ENCODE measurements at regions not wholly inside any gene's neighbourhood (a gene's known extent, or its start where the extent isn't known, plus 50 kb on each side); places are given as distances from the start of the nearest gene placed in this dataset.

DNA sequence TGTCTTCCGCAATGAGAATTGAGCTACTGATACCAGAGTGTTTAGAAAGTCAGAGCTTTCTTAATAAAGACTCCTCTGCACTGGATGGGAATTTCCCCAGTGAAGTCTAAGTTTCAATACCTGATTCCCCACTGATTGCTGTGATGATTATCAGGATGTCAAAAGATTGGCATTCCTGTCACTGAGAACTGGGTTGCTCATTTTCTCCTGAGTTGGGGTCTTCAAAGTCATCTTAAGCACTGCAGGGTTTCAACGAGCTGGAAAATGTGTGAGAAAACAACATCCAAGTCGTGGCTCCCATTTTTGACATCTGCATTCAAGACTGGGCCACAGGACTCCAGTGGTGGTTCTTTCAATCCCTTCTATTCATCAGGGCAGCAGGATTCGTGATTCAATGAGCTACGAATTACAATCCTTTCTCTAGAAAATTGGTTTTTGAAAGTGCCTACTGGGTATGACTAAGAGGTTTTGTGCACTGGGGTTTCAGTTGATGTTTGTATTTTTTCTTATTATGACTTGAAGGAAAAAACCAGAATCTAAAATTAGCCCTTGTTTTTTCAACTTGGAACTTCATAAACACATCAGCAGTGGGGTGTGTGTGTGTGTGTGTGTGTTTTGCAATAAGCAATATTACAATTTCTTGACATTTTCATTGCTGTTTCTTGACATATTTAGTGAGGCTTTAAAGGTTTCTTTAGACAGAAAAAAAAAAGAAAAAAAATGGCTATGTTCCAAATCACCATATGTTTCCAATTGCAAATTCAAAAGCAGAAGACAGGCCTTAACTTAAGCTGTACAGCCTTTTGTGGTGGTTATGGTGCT lies 233.0 kb downstream of the FAM76B start:
- in situ Hi-C loops (cut with HindIII; ENCODE audit: low sequenced_read_pairs), result no loop called here

DNA sequence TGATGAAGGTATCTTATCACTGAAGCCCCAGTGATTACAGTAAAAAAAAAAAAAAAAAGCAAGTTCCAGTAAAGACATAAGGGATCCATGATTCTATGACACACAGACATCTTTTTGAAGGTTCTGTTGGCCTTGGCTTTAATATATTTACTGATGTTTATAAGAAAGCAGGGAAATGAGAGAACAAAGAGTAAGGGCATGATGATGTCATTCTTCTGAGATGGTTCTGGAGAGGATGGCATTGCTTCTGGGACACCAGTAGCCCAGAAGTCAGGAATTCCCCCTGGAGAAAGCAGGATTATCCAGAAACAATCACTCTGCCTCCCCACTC lies 233.6 kb downstream of the FAM76B start:
- in situ Hi-C loops (cut with HindIII; ENCODE audit: low sequenced_read_pairs), result no loop called here

DNA sequence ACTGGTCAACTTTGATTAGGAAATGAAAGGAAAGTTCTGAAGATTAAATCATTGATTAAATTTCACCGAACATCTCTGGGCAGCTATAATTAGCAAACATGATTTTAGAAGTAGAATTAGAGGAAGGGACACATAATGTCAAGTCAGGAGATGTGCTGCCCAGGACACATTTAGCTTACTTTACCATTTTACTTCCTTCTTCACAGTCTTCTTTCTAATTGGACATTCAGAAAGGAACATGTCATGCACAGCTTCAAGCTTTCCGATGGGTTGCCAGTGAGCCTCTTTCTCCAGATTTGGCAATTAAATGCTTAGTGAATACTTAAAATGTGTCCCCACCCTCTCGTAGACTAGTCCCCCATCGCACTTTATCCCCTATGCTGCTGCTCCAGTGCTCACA lies 234.7 kb downstream of the FAM76B start:
- in situ Hi-C loops (cut with HindIII; ENCODE audit: low sequenced_read_pairs), result no loop called here

DNA sequence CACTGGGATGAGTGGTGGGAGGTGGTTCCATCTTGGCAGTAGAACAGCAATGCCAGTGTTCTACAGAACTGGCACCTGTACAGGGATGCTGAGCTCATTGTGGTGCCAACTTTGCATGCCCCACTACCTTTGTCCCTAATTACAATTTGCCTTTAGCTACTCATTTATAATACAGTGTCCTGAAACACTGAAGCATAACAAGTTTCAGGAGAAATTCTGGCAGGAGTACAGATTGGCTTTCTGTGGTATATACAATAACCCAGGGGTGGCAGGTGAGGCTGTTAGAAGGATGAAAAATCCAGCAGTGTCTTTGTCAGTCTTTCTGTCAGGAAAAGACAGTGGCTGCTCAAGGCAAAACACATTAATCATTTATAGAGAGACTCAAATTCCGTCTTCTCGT lies 240.3 kb downstream of the FAM76B start:
- in situ Hi-C loops (cut with HindIII; ENCODE audit: low sequenced_read_pairs), result no loop called here

DNA sequence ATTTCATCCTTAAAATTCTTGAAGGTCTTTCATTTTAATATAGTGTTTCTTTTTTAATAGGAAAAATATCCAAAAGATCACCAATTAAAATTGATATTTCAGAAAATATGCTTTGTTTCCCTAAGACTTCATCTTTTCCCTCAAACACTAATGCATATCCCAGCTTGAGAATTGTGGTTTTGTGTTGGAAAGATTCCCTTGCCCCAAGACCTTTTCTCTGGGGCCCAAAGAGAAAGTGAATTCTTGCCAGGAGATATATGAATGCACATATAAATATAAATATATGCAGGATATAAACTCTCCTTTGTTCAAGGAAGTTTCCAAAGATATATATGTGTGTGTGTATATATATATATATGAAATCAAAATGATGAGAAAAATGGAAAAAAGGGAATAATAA lies 241.2 kb downstream of the FAM76B start:
- in situ Hi-C loops (cut with HindIII; ENCODE audit: low sequenced_read_pairs), result no loop called here

DNA sequence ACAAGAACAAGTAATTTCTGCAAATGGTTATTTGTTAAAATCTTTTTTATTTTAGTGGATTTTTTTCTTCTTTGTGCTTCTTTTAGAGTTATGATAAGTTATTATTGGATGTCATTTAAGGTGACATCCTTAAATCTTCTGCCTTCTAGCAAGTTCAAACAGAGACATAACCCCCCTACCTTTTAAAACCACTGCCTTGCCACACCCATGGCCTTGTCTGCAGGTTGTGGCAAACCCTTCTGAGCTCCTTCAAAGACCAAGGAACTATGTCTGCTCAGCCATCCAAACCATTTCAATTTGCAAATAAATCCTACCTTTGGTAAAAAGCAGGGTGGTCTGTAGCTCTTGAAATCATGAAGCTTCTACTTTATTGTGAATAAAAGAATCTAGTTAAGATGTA lies 241.6 kb downstream of the FAM76B start:
- in situ Hi-C loops (cut with HindIII; ENCODE audit: low sequenced_read_pairs), result no loop called here

DNA sequence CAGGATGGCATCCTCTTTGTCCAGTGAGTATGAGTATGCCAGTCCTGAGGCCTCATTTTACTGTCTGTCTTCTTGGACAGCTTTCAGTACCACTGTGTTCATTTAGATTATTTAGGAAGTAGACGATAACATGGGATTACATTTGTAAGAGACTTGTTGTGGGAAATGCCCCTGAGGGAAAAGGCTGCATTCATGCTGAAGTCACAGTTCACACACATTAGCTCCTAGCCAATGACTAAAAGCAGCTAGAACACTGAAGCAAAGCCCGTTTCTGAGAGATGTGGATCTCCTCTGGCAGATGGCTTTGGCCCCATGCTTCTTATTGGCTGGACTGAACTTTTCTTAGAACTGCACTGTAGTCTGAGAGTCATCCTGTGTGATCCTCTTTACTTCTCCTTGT lies 242.4 kb downstream of the FAM76B start:
- in situ Hi-C loops (cut with HindIII; ENCODE audit: low sequenced_read_pairs), result no loop called here

DNA sequence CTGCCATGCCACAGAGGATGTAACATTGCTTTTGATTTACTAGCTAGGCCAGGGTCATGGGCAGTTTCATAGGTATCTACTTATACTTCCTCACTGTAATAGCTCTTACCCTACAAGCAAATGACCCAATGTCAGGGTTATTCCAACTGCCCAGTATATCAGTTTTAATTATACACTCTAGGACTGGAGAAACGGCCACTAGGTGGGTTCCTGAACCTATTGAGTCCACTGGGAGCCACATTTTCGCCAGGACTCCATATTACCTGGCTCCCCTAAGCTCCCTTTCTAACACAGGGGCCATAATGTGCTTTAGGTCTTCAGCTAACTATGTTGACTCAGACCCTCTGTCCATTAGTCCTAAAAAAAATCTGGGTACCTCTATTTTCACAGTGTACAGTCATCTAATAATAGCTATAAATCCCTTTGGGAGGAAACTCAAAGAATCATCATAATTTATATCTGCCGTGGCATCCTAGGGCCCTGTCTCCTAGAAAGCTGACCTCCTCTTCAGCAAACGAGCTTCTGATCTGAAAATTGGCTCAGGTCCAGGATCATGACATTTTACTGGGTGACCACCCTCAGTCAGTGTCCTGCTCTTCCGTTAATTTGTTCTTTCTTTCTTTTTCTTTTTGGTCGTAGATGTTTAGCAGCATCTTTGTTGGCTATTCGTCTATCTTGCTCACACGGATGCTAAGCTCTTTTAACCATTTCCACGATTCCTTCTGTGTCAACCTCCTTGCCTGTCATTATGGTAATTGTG lies 244.3 kb downstream of the FAM76B start:
- in situ Hi-C loops (cut with HindIII; ENCODE audit: low sequenced_read_pairs), result no loop called here

DNA sequence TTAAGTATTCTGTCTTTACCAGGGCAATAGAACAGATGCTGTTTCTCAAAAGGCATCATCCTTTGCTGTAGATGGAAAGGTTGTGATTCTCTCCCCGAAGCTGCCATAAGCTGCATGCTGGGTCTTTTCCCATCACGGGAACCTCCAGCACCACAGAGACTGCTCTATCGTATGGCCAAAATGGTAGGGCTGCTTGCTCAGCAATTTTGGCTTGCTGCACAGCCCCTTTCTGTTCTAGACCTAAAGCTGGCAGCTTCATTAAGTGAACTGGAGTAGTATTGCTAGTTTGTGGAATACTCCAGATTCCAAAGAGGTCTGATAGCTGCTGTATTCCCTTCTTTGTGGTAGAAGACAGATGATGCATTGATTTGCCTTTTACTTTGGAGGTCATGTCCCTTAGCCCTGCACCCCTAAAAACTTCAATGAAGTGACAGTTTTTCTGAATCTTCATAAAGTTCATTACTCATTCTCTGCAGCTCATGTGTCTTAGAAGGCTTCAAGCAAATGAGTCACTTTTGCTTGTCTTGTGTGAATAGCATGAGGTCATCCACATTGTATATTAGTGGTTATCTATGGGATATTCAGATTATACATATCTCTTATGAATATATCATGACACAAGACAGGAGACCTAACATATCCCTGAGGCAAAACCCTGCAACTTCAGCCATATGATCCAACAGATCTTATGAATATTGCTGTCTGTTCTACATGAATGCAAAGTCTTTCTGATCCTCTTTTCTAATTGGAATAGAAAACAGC lies 245.3 kb downstream of the FAM76B start:
- in situ Hi-C loops (cut with HindIII; ENCODE audit: low sequenced_read_pairs), result no loop called here

DNA sequence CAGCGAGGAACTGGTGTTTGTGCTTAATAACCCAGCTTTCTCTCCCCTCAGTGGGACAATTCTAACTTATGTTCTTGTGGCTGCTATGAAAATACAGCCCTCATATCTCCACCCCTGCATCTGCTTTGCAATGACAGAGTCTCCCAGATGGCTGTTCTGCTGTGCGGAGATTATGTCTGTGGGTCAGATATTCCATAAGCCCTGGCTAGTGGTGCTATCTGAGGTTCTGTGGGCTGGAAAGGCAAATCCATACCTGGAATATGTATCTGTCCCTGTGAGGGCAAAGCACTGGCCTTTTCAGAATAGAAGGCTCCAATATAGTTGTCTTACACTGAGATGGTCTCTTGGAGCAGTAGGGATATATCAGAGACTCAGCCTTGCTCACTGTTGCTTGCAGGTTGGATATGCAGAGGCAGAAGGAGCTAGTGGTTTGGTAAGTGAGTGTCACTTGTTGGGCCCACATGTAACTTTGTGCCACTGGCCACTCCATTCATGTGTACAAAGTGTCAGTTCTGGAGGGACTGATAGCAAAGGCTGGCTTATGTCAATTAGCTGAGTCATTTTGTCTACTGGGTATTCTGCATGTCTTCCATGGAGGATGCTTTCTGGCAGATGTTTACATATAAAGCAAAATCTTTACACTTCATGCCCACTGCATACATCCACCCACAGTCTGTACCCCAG lies 246.6 kb downstream of the FAM76B start:
- in situ Hi-C loops (cut with HindIII; ENCODE audit: low sequenced_read_pairs), result no loop called here

DNA sequence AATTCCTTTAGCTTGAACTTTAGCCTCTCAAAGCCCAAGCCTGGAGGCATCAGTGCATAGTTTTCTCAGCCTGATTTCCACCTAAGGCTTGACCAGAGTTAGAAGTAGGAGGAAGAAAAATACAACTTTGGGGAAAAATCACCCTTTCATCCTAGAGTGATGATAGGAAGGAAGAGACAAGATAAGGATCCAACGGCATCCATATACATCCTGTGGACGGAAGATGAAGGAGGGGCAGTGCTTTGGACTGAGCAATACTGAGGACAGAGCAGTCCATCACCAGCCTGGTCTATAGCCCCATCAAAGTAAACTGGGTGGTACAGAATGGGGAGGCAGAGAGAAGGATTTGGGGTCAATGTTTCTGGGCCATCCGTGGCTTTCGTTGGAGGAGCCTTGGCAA lies 247.9 kb downstream of the FAM76B start:
- in situ Hi-C loops (cut with HindIII; ENCODE audit: low sequenced_read_pairs), result no loop called here

DNA sequence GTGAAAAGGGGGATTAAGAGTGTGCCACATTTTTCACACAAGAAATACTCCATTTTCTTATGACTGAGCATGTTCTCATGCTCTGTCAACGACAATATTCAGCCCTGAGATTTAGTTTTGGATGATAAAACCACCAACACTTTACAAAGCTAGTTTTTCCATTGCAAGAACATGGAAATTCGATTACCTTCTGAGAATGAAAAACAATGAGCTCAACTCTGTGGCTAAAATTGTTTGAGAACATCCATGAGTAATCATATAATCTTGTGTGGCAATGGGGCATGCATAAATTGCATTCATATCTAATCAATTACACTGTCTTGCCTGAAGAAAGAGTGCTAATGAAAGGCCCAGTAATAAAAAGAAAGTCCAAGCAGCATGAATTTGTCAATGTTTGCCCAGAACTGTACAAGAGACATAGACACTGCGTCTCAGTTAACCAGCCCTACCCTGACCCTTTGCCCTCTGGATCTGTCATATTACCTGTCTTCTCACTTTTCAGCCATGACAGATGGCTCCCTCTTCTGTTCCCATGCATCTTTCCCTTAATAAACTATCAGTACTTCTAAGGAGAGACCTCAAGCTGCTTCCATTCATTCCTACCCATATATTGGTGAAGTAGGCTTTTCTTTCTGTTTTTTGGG lies 253.4 kb downstream of the FAM76B start:
- in situ Hi-C loops (cut with HindIII; ENCODE audit: low sequenced_read_pairs), result no loop called here

DNA sequence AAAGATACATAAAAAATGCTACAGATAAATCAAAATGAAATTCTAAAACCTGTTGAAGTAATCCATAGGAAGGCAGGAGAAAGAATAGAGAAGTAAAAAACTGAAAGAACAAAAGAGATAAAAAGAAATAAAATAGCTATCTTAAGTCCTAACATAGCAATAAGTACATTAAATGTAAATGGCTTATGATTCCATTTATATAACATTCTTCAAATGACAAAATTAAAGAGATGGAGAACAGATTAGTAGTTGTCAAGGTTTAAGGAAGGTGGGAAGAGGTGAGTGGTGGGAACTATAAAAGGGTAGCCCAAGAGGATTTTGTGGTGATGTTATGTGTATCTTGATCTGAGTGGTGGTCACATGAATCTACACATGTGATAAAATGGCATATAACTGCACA lies 254.8 kb downstream of the FAM76B start:
- in situ Hi-C loops (cut with HindIII; ENCODE audit: low sequenced_read_pairs), result no loop called here

DNA sequence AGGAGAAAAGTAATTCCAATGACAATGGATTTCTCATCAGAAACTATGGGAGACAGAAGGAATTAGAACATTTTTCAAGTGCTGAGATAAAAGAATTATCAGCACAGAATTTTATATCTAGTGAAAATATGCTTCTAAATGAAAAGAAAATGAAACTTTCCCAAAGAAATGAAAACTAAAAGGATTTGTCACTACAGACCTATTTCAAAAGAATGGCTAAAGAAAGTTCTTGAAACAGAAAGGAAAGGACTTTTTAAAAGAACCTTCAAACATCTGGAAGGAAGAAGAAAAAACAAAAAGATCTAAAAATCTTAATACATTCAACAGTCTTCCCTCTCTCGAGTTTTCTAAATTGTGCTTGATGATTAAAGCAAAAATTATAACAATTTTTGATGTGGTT lies 255.4 kb downstream of the FAM76B start:
- in situ Hi-C loops (cut with HindIII; ENCODE audit: low sequenced_read_pairs), result no loop called here

DNA sequence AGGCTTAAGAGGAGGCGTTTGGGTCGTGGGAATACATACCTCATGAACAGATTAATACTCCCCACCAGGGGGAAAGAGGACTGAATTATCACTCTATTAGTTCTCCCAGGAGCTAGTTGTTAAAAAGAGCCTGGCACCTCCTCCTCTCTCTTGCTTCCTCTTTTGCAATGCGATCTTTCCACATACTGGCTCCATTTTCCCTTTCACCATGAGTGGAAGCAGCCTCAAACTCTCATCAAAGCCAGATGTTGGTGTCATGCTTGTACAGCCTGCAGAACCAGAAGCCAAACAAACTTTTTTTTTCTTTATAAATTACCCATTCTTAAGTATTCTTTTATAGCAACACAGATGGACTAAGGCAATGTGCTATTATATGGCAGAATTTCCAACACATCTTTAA lies 258.5 kb downstream of the FAM76B start:
- in situ Hi-C loops (cut with HindIII; ENCODE audit: low sequenced_read_pairs), result no loop called here

DNA sequence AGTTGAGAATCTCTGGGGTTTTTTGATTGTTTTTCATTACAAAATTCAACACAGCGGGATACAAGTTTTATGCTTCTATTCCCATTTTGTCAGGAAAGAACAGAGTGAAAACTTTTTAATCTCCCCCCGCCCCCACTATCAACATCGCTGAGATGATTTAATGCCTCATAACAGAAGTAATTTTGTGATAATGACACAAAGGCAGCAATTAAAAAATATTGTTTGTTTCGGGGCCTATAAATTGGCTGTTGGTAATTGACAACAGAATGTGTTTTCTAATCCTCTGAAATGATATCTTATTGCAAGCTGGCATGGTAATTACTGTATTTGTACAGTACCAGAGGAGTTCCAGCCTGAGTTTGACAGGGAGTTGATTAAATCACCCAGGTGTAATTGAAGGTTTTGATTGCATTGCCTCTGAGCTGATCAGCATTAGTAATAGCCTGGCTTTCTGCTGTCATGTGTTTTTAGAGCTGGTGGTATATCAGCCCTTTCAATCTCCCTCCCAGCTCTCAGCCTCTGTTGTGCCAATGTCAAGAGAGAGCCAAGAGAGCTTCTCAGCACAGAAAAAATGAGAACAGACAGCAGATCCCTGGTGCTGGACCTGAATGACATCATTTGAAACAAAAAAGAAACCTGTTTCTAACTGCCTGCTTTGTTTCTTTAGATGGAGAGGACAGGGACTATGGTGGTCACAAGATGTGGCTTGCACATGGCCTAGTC lies 265.1 kb downstream of the FAM76B start:
- in situ Hi-C loops (cut with HindIII; ENCODE audit: low sequenced_read_pairs), result loop anchor here (5.0 kb wide), 1 partner anchor 78 kb away; no protein-coding TSS in a partner anchor

DNA sequence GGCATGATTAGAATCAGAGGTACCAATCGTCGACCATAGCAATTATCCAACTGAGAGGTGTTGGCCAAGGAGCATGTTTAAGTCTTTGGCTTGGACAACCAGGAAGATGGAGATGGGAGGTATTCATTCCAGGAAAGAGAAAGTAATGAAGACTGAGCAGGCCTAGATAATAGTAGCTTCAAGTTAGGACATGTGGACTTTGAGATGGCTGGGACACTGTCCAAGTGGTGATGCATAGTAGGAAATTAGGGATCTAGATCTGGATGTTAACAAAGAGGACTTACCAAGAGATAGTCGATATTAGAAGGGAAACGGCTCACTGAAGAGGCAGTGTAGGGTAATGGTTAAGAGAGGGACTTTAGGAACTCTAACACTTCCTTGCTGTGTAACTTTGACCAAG lies 266.7 kb downstream of the FAM76B start:
- in situ Hi-C loops (cut with HindIII; ENCODE audit: low sequenced_read_pairs), result no loop called here

DNA sequence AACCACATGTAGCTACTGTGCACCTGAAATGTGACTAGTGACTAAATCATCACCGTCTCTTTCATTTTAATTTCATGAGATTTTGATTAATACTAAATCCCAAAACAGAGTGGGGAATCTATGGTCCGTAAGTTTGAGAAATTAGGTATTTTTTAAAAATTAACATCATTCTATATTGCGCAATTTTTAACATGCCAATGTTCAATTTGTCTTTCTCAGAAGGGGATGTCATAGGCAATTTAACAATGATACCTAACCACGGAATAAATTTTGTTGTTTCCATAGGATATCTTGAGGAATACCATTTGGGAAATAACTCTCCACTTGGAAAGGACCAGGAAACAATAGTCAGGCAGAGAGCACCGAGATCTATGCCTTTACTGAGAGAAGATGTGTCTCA lies 267.7 kb downstream of the FAM76B start:
- in situ Hi-C loops (cut with HindIII; ENCODE audit: low sequenced_read_pairs), result no loop called here

DNA sequence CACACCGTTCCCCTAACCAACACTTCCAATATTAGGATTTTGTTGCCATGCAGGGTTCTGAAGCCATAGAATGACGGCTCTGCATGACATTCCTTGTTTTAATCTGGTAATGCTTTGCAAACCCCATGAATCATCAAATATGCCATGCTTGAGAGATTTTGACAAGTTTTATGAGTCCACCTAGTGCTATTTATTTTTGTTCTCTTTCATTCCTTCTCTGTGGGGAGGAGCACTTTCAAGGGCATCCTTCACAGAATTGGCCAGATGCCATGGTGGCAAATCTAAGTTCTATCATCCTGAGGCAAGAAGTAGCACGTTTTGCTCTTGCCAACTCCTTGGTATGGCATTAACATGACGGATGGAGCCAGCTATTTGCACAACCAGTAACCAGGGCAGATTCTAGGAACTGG lies 268.4 kb downstream of the FAM76B start:
- in situ Hi-C loops (cut with HindIII; ENCODE audit: low sequenced_read_pairs), result no loop called here

Data from DLD1 (cell line).